ENCODE measurements at regions not wholly inside any gene's neighbourhood (a gene's known extent, or its start where the extent isn't known, plus 50 kb on each side); places are given as distances from the start of the nearest gene placed in this dataset.

DNA sequence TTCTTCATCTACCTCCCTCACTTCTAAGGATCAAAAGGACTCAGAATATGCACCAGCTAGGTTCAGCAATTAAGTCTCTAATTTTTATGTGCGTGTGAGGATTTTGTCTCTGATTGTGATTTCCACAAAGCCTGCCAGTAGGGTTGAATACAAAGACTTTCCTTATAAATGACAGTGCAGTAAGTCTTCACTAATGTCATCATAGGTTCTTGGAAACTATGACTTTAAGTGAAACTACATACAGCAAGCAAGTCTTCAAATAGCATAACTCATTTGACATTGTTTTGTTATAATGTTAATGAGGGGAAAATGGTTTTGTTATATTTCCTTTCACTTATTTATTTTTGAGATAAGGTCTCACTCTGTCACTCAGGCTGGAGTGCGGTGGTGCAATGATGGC, 526.3 kb upstream of the DCC start:
- TF ChIP-seq, protein P1, sequence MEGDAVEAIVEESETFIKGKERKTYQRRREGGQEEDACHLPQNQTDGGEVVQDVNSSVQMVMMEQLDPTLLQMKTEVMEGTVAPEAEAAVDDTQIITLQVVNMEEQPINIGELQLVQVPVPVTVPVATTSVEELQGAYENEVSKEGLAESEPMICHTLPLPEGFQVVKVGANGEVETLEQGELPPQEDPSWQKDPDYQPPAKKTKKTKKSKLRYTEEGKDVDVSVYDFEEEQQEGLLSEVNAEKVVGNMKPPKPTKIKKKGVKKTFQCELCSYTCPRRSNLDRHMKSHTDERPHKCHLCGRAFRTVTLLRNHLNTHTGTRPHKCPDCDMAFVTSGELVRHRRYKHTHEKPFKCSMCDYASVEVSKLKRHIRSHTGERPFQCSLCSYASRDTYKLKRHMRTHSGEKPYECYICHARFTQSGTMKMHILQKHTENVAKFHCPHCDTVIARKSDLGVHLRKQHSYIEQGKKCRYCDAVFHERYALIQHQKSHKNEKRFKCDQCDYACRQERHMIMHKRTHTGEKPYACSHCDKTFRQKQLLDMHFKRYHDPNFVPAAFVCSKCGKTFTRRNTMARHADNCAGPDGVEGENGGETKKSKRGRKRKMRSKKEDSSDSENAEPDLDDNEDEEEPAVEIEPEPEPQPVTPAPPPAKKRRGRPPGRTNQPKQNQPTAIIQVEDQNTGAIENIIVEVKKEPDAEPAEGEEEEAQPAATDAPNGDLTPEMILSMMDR (IDR thresholded peaks at IDR 0.05) = no peak
- no peak for TF ChIP-seq POLR2A (IDR thresholded peaks at IDR 0.05)

All from body of pancreas (tissue), 4 donors.